ENCODE measurements at regions not wholly inside any gene's neighbourhood (a gene's known extent, or its start where the extent isn't known, plus 50 kb on each side); places are given as distances from the start of the nearest gene placed in this dataset.
A peak's percentile ranks its signal among the peaks of the same experiment; 100 is the strongest.

DNA sequence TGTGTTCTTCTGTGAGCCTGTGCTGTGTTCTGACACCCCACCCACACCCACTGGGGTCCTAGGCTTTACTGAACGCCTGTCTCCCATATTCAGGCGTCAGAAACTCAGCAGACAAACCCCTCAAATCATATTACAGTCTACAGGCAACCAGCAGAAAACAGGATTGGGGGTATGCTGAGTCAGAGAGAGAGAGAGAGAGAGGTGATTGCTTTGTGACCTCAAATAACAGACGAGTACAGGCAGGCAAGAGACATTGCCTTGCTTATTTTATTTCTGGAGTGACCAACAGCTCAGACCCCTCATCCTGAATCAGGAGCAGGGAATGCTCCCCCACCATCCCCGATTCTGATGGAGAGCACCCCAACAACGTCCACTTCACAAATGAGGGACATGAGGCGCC lies 473.9 kb downstream of the PMP22 start:
- Mint-ChIP-seq H3K36me3 (no peaks in the 10 kb centered on the region), H3K9me3 (no peaks in the 10 kb centered on the region), H3K27ac (no peak overlapping the region)
- DNase-seq (ENCODE audit: low spot score in 2 of 2), result no peak
- no peak for ATAC-seq

DNA sequence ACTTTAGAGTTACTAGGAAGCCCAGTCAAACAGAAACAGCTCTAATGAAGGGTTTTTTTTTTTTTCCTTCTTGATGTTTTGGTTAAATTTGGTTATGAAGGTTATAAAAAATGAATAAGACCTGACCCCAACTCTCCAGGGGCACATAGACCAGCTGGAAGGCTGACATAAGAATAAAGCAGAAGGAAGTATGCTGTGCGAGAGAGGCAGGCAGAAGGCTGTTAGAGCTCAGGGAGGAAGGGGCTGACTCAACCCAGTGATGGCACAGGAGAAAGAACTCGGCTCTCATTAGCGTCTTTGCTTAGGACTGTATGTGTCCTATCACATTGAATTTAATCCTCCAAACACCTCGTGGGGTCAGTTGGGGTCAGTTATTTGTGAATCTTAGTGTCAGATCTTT lies 474.6 kb downstream of the PMP22 start:
- Mint-ChIP-seq H3K27ac (no peak overlapping the region), H3K9me3 (no peaks in the 10 kb centered on the region), H3K36me3 (no peaks in the 10 kb centered on the region)
- DNase-seq (ENCODE audit: low spot score in 2 of 2), result no peak
- ATAC-seq, result peak in 1 of 2 donors; percentile 60

GRCh38 chr17:14784997-14785696 lies 480.0 kb downstream of the PMP22 start:
- DNase-seq (ENCODE audit: low spot score in 2 of 2), result peak in 1 of 2 donors; percentile 10

GRCh38 chr17:14781123-14781522 lies 480.2 kb downstream of the HS3ST3B1 start:
- DNase-seq (ENCODE audit: low spot score in 2 of 2), result no peak
- H3K9me3 Mint-ChIP-seq, result no peaks in the 10 kb centered on the region
- no peak overlapping the region for H3K27ac Mint-ChIP-seq
- no peaks in the 10 kb centered on the region for H3K36me3 Mint-ChIP-seq
- ATAC-seq, result no peak

More at GRCh38 chr17:14784997-14785696, 480.0 kb downstream of the PMP22 start:
- H3K27ac Mint-ChIP-seq, result no peak overlapping the region
- H3K36me3 Mint-ChIP-seq, result no peaks in the 10 kb centered on the region
- ATAC-seq, result peak; percentile 37 to 79
- no peaks in the 10 kb centered on the region for H3K9me3 Mint-ChIP-seq

DNA sequence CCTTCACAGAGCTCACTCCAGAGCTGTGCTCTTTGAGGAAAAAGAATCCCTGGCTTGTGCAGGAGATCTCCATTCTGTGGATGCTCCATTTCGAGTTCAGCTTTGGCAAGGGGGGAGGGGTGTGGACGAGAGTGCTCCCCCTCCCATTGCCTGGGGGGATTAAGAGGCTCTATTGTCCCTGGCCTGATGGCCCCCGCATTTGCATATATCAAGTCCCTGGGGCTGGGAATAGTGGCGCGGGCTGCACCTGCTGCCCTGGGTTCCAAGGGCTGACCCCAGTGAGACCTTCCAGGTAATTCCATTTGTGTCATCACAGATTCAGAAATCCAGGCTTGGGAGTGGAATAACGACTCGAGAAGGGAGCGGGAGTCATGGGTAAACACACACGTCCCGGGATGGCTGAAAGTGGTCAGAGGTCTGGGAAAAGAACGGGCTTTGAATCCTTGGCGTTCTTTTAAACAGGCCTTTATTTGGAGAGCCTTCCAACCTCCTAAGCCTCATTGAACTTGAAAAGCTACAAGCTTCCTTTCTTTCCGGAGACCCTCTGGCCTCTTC lies 479.3 kb downstream of the HS3ST3B1 start:
- H3K9me3 Mint-ChIP-seq, result no peaks in the 10 kb centered on the region
- no peaks in the 10 kb centered on the region for H3K36me3 Mint-ChIP-seq
- ATAC-seq, result no peak
- H3K27ac Mint-ChIP-seq, result no peak overlapping the region
- DNase-seq (ENCODE audit: low spot score in 2 of 2), result no peak

- no peak for DNase-seq (ENCODE audit: low spot score in 2 of 2)
- Mint-ChIP-seq H3K9me3 (peaks cover 4% of the 10 kb centered on the region in 2 donors), H3K27ac (no peak overlapping the region), H3K36me3 (peaks cover 5 to 8% of the 10 kb centered on the region in 2 donors)
- ATAC-seq, result no peak
Observed at GRCh38 chr17:14779241-14779640, 478.4 kb downstream of the HS3ST3B1 start.

DNA sequence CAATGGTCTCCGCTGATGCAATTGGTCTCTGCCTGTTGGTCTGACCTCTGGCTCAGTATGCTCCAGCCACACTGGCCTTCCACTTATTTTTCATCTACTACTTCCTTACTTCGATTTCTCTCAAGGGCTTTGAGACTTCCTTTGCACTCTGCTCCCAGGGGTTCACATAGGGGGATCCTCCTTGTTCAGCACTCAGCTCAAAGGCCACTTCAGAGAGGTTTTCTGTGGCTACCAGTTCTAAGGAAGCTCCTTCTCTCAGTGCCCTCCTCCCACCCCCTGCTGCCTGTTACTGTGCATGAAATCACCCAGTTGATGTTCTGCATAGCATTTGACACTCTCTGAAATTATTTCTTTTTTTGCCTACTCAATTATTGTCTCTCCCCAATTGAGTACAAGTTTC lies 476.4 kb downstream of the HS3ST3B1 start:
- ATAC-seq, result no peak
- Mint-ChIP-seq H3K9me3 (peaks cover 5% of the 10 kb centered on the region in 2 donors), H3K36me3 (peaks cover 7 to 8% of the 10 kb centered on the region in 2 donors), H3K27ac (no peak overlapping the region)
- no peak for DNase-seq (ENCODE audit: low spot score in 2 of 2)

DNA sequence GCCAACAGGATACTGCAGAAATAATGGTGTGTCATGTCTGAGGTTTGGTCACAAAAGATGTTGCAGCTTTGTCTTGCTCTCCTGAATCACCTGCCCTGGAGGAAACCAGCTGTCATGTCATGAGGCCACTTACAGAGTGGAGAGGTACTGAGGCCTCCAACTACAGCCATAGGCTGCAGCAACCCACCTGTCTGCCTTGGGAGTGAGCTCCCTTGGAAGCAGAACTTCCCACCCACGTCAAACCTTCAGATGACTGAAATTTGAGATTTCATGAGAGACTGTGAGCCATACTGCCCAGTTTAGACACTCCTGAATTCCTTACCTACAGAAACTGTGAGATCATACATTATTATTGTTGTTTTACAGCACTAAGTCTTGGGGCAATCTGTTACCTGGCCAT lies 475.9 kb downstream of the HS3ST3B1 start:
- Mint-ChIP-seq H3K36me3 (peaks cover 7 to 8% of the 10 kb centered on the region in 2 donors), H3K27ac (no peak overlapping the region), H3K9me3 (peaks cover 5% of the 10 kb centered on the region in 2 donors)
- no peak for ATAC-seq
- DNase-seq (ENCODE audit: low spot score in 2 of 2), result no peak

GRCh38 chr17:14775731-14776492 lies 475.0 kb downstream of the HS3ST3B1 start:
- DNase-seq (ENCODE audit: low spot score in 2 of 2), result no peak
- H3K36me3 Mint-ChIP-seq, result peaks cover 8 to 13% of the 10 kb centered on the region in 2 donors
- ATAC-seq, result no peak
- no peak overlapping the region for H3K27ac Mint-ChIP-seq
- H3K9me3 Mint-ChIP-seq, result peaks cover 5% of the 10 kb centered on the region in 2 donors

GRCh38 chr17:14774774-14775173 lies 473.9 kb downstream of the HS3ST3B1 start:
- Mint-ChIP-seq H3K36me3 (peaks cover 8 to 13% of the 10 kb centered on the region in 2 donors), H3K9me3 (peaks cover 5% of the 10 kb centered on the region in 2 donors)

GRCh38 chr17:14772776-14773175 lies 471.9 kb downstream of the HS3ST3B1 start:
- no peak overlapping the region for H3K27ac Mint-ChIP-seq
- peaks cover 12 to 13% of the 10 kb centered on the region in 2 donors for H3K9me3 Mint-ChIP-seq
- ATAC-seq (no peak), DNase-seq (ENCODE audit: low spot score in 2 of 2) (no peak)
- H3K36me3 Mint-ChIP-seq, result peaks cover 8 to 19% of the 10 kb centered on the region in 2 donors

More at GRCh38 chr17:14774774-14775173, 473.9 kb downstream of the HS3ST3B1 start:
- ATAC-seq (no peak), DNase-seq (ENCODE audit: low spot score in 2 of 2) (no peak)
- no peak overlapping the region for H3K27ac Mint-ChIP-seq

- Mint-ChIP-seq H3K27ac (no peak overlapping the region), H3K36me3 (peaks cover 8 to 19% of the 10 kb centered on the region in 2 donors), H3K9me3 (peaks cover 12 to 13% of the 10 kb centered on the region in 2 donors)
- DNase-seq (ENCODE audit: low spot score in 2 of 2) (no peak), ATAC-seq (no peak)
Observed at GRCh38 chr17:14771543-14771942, 470.7 kb downstream of the HS3ST3B1 start.

DNA sequence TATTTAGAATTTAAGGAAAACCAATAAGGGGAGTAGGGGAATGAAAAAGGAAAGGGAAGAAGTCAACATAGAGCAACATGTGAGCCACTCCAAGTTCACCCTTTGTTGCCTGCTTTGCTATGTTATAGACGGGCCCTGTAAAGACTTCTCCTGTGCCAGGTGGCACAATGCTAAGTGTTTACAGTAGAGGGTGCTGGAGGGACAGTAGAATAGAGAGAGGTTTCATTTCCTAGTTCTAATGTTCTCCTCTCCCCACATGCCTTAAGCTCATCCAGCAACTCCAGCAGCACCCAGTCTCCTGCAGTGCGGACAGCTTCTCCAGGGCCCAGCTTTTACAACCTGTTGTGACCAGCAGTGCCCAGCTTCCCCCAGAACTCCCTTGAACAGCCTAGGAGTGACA lies 468.0 kb downstream of the HS3ST3B1 start:
- peaks cover 8% of the 10 kb centered on the region in 2 donors for H3K9me3 Mint-ChIP-seq
- DNase-seq (ENCODE audit: low spot score in 2 of 2), result no peak
- H3K27ac Mint-ChIP-seq, result no peak overlapping the region
- H3K36me3 Mint-ChIP-seq, result peaks cover 0 to 12% of the 10 kb centered on the region in 2 donors
- ATAC-seq, result no peak

- DNase-seq (ENCODE audit: low spot score in 2 of 2) (no peak), ATAC-seq (no peak)
- Mint-ChIP-seq H3K27ac (peak overlapping the region in 1 of 2 donors; percentile 66), H3K9me3 (no peaks in the 10 kb centered on the region), H3K36me3 (no peaks in the 10 kb centered on the region)
Observed at GRCh38 chr17:14762736-14763479, 462.0 kb downstream of the HS3ST3B1 start.

- ATAC-seq (no peak), DNase-seq (ENCODE audit: low spot score in 2 of 2) (no peak)
- no peaks in the 10 kb centered on the region for H3K9me3 Mint-ChIP-seq
- H3K27ac Mint-ChIP-seq, result no peak overlapping the region
- H3K36me3 Mint-ChIP-seq, result no peaks in the 10 kb centered on the region
Observed at GRCh38 chr17:14760719-14761411, 460.0 kb downstream of the HS3ST3B1 start.

- H3K27ac Mint-ChIP-seq, result no peak overlapping the region
- H3K9me3 Mint-ChIP-seq, result no peaks in the 10 kb centered on the region
- H3K36me3 Mint-ChIP-seq, result no peaks in the 10 kb centered on the region
- DNase-seq (ENCODE audit: low spot score in 2 of 2) (no peak), ATAC-seq (peak in 1 of 2 donors; percentile 30)
Observed at GRCh38 chr17:14760212-14760611, 459.3 kb downstream of the HS3ST3B1 start.
